GM18861 (cell line): ENCODE measurements at regions not wholly inside any gene's neighbourhood (a gene's known extent, or its start where the extent isn't known, plus 50 kb on each side); places are given as distances from the start of the nearest gene placed in this dataset.

Source experiments
- ATAC-seq: cut with Tn5 transposase; IDR thresholded peaks from one replicate; pipeline ENCODE4 v1.9.1; 2021; ENCODE audit not compliant: unreplicated experiment

GRCh38 chr5:121704291-121704690 is 147.4 kb upstream of the FTMT start:
- ATAC-seq, result no peak

- ATAC-seq, result no peak
Measured at GRCh38 chr5:121706686-121707085, 145.0 kb upstream of the FTMT start.

DNA sequence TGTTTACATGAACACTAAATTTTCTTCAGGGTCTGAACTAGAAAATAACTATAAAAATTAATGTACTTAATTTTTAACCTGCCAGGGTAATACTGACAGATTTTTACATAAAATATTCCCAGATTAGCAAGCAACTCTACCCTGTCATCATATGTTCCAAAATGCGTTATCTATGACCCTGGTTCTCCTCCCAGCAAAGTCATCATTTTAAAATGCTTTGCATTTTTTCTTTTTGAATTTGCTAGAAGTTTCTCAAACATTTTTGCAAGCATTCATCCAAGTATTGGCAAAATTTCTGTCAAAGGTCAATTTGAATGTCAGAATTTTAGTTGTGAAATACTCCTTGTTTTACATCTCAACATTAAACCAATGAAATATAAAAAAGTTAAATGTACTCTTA is 144.5 kb upstream of the FTMT start:
- ATAC-seq, result no peak

DNA sequence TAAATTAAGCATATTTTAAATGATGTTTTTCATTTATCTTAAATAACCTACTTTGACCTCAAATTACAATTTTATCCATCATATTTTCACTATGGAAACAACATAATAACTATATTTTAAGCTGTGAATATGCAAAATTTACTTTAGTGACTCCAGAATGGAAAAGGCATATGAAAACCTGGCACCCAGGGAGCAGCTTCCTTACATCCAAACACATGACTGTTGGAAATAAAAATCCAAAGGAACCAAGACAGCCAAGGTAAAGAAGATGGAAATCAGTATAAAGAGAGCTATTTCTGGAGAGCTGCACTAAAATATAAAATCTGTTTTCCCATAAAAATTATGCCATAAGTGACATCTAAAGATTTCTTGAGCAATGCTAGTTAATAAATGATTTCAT is 140.3 kb upstream of the FTMT start:
- ATAC-seq, result no peak

- no peak for ATAC-seq
Measured at GRCh38 chr5:121719255-121719654, 132.4 kb upstream of the FTMT start.

DNA sequence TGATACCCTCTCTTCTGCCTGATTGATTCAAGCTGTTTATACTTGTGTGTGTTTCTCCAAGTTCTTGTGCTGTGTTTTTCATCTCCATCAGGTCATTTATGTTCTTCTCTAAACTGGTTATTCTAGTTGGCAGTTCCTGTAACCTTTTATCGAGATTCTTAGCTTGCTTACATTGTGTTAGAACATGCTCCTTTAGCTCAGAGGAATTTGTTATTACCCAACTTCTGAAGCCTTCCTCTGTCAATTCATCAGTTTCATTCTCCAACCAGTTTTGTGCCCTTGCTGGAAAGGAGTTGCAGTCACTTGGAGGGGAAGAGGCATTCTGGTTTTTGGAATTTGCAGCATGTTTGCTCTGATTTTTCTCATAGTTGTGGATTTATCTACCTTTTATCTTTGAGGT is 126.2 kb upstream of the FTMT start:
- no peak for ATAC-seq

DNA sequence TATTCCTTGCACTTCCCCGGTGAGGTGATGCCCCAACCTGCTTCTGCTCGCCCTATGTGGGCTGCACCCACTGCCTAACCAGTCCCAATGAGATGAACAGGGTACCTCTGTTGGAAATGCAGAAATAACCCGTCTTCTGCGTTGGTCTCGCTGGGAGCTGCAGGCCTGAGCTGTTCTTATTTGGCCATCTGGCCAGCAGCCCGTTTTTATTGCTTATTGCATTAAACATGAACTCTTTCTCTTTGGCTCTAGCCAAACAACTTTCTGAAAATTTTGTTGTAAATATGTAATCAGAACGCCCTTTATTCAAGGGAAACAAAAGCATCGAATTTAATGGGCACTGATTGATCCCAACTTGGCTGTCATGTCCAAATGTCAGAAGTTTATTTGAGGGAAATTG is 124.7 kb upstream of the FTMT start:
- ATAC-seq, result no peak

- ATAC-seq, result no peak
Measured at GRCh38 chr5:121731377-121731776, 120.3 kb upstream of the FTMT start.

- ATAC-seq, result no peak
Measured at GRCh38 chr5:121735618-121736017, 116.1 kb upstream of the FTMT start.

GRCh38 chr5:121737120-121737519 is 114.6 kb upstream of the FTMT start:
- ATAC-seq, result no peak

DNA sequence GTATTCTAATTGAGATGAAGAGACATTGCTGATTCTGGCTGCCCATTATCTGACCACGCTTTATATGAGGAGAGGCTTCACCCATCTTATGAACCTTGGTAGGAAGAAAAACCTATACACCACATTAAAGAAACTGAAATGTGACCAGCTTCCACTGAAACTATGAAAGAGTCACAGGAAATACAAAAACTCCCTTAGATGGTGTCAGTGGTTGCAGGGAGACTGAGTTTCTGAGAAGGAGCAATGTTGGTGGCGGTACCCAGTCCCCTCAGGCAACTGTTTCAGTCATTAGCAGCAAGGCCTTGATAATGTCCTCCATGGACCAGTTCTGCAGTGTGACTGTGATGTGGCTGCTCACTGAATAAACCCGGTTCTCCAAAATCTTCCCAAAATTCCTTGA is 110.5 kb upstream of the FTMT start:
- ATAC-seq, result no peak

GRCh38 chr5:121744577-121744976 is 107.1 kb upstream of the FTMT start:
- no peak for ATAC-seq

GRCh38 chr5:121745407-121745806 is 106.3 kb upstream of the FTMT start:
- ATAC-seq, result no peak

DNA sequence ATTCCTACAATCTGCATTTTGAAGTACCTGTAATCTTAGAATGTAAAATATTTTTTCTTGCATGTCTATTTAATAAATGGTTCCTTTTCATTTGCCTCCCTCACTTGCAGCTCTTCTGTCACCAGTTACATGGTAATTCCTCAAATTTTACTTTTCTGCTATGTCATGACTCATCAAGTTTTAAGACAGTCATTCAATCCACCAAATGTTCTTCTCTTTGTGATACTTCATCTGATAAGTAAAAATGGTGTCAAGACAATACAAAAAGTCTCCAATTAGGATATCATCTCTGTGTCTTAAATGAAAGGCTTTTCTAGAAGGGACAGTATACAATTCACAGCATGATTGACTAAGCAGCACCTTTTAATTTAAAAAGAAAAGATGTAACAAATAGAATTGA is 104.9 kb upstream of the FTMT start:
- ATAC-seq, result no peak

DNA sequence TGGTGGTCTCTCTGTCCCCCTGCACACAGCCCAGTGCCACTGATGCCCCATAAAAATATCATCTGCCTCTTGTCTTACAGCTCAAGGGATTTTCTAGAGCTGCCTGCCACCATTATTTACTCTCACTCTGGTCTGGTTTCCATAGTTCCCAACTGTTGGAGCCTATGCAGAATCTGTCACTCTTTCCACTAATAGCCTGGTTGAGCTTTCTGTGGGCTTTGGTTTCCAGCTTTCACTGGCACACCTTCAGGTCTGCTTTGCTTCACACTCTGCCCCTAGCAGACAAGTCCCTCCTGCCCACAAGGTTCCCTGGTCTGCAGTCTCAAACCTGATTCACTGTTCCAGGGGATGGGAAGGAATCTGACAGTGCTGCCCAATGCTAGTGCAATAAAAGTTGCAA is 103.0 kb upstream of the FTMT start:
- ATAC-seq, result no peak

- no peak for ATAC-seq
Measured at GRCh38 chr5:121752149-121752548, 99.5 kb upstream of the FTMT start.

DNA sequence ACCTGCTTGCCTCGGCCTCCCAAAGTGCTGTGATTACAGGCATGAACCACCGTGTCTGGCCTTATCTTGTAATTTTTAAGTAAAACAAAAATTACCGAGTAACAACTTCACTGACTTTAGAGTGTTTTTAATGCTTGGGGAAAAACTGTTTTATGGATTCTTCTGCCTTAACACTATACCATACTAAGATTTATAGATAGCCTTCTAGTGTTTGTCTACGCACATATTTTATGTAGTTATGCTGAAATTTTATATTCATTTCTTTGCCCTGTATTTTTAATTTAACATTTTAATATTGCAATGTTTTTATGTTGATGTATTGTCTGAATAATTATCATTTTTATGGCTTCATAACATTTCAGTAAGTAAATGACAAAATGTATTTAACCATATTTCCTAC is 96.4 kb upstream of the FTMT start:
- ATAC-seq, result no peak

DNA sequence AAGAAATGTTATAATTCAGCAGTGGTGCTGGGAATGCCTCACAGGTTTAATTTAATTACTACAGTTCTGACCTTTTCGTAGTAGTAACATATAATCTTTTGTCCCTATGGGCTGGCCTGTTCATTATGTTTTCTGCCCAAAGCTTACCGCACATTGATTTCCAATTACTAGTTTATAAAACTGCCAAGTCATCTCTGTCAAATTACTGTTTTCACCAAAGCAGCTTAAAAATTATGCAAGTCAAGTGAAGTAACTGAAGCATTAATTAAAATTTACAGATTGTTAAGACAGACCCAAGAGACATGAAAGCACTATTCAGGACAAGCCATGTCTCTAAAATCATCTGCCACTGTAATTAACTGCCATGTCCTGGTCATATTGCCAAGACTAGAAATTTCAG is 93.9 kb upstream of the FTMT start:
- no peak for ATAC-seq

- no peak for ATAC-seq
Measured at GRCh38 chr5:121758615-121759014, 93.1 kb upstream of the FTMT start.

DNA sequence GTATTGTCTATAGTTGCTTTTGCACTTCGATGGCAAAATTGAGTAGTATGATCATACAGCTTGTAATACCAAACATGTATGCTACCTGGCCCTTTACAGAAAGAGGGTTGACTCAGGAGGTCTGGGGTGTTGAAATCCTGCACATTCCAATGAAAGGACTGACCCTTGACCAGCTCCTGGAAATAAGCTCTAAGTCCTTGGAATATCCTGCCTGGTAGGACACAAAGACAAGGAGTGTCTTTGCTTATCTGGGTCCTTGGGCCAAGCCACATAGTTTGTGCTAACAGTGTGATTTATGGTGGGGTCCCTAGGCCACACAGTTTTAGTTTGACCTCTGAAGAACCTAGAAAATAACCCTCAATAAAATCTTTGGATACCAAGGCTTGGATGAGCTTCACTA is 89.3 kb upstream of the FTMT start:
- ATAC-seq, result no peak

DNA sequence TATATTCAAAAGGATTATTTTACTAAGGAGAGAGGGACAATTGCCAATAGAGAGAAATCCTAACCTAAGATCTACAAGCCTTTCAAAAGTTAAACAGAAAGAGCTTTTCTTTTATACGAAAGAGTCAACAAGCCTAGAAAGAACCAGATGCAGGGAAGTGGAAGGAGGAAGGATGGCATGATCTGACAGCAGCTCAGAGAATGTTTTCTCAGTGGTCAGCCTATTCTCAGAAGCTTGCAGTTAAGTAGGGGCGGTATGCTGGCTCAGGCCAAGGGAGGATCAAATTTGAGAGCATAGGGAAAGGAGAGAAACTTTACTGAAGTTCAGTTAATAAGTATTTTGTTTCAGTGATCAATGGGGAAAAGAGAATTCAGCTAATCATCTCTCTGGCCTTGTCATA is 88.0 kb upstream of the FTMT start:
- no peak for ATAC-seq

GRCh38 chr5:121780406-121780805 is 71.3 kb upstream of the FTMT start:
- no peak for ATAC-seq

GRCh38 chr5:121783700-121784099 is 68.0 kb upstream of the FTMT start:
- ATAC-seq, result no peak

- no peak for ATAC-seq
Measured at GRCh38 chr5:121793791-121794190, 57.9 kb upstream of the FTMT start.
